GM18511 (cell line): ENCODE measurements at regions not wholly inside any gene's neighbourhood (a gene's known extent, or its start where the extent isn't known, plus 50 kb on each side); places are given as distances from the start of the nearest gene placed in this dataset.

Experiments
- ATAC-seq: cut with Tn5 transposase; IDR thresholded peaks from one replicate; pipeline ENCODE4 v1.9.1; 2021; ENCODE audit warnings: mild to moderate bottlenecking, moderate library complexity; ENCODE audit not compliant: unreplicated experiment

DNA sequence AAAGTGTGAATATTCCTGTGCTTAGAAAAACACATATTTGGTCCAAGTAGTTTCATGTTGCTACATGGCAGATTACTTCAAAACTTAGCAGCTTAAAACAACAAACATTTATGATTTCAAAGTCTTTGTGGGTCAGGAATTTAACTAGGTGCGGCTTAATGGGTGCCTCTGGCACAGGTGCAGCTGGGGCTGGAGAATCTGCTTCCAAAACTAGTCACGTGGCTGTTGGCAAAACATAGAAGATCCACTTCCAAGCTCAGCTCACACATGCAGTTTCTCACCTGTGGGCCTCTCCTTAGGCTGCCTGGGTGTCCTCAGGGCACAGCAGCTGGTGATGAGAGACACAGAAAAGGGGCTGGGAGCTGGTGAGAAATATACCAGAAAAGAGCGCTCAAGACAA, 263.4 kb downstream of the TTLL7 start:
- ATAC-seq, result no peak

DNA sequence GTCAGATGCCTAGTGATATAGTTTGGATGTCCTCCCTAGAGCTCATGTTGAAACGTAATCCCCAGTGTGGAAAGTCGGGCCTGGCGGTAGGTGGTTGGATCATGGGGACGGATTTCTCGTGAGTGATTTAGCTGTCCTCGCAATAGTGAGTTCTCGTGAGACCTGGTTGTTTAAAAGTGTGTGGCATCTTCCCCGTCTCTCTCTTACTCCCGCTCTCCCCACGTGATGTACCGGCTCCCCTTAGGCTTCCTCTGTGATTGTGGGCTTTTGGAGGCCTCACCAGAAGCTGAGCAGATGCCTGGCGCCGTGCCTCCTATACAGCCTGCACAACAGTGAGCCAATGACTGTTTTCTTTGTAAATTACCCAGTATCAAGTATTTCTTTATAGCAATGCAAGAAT, 264.5 kb downstream of the TTLL7 start:
- ATAC-seq, result no peak

DNA sequence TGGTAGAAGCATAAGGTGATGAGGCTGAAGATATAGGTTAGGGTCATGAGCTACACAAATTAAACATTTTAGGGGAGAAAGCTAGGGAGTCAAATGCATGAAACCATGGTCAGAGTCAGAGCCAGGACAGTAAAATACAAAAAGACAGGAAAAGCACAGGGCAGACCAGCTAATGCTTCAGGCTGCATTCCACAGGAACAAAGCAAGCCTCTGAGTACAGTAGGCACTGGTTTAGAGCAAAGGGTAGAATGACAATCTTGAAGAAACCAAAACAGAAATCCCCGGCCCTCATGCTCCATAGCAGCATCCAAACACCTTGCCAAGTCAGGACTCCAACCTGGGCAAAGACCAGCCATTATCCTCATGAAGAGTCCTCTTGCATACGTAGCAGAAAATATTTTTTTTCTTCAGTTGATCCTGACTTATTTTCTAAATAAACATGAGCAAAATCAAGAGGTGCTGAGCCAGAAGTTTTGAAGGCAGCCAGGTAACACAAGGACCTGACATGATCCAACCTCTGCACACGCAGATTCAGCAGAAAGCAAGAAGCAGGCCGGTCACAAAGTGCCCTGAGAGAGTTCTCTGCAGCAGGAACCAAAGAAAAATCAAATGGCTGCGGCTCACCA, 273.1 kb downstream of the TTLL7 start:
- ATAC-seq, result no peak

DNA sequence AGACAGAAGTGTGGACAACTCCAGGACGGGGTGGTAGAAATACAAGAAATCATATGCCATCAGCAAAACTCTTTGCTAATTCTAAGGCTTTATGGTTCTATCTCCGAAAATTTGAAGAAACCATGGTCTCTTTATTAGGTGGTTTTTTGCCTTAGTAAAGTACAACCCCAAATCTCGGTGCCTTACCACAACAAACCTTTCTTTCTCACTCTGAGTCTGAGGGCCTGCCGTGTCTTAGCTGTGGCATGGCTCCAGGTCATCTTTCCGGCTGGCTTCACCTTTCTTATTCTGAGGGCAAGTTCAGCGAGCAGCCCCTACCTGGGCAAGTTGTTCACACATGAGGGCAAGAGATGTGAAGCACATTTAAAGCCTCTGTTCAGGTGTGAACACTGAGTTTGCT, 280.6 kb downstream of the TTLL7 start:
- ATAC-seq, result no peak

DNA sequence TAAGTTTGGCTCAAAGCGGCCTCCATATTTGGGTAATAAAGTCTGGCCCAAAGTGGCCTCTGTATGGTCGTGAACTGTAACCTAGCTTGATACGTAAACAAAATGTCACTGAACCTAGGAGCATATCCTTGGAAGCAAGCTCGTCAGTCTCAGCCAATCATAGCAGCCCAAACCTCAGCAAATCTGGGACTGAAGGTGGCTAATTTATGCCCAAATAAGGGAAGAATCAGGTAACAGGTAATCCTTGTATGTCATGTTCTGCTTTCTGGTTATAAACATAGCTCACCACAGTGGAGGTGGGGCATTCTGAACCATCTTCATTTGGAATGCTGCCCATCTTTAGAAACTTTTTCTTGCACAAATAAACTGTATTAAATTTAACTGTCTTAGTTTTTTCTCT, 281.1 kb downstream of the TTLL7 start:
- ATAC-seq, result no peak

DNA sequence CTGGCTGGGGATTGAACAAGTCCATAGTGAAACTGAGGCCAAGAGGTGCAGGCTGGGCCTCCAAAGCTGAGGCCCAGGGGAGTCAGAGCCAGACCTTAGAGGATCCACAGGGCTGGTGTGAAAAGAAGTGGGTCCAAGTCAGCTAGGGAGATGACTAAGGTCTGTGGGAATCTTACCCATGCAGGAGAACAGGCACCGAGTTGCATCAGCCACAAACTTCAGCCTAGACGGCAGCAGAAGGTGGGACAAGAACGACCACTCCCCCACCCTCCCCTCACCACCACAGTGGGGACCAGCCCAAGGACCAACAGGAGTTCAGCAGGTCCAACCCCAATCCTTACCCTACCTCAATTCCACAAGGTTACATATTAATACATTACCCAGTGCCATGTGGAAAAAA, 282.3 kb downstream of the TTLL7 start:
- no peak for ATAC-seq

DNA sequence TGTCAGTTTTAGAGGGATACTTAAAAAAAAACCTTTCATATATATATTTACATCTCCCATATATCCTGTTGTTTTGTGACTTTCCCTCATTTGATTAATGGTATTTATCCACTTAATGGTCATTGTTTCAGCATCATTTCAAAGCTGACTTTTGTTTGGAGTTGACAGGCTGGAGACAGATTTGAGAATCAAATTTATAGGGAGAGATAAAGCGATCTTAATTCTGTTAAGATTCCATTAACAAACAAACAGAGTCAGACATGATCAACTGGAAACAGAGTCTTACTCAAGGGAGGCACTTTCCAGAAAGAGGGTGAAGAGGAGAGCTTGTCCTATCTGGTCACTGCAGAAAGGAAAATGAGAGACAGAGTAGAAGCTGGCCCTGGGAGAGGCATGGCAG, 283.4 kb downstream of the TTLL7 start:
- no peak for ATAC-seq

DNA sequence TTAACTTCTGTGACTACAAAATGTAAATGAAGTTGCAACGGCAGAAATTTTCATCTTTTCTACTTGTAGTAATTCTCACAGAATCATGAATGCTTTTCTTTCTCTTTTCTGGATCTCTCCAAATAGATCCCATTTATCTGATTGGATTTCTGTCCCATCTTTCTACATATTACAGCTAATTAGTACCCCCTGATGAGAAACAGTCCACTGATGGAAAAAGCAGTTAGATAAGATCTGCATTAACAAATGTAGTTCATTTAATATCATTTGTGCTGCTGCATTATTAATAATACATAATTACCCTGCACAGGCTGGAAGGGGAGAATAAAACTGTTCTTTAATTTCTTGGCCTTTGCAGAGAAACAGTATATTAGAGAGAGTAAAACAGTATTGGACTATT, 289.3 kb downstream of the TTLL7 start:
- ATAC-seq, result no peak

DNA sequence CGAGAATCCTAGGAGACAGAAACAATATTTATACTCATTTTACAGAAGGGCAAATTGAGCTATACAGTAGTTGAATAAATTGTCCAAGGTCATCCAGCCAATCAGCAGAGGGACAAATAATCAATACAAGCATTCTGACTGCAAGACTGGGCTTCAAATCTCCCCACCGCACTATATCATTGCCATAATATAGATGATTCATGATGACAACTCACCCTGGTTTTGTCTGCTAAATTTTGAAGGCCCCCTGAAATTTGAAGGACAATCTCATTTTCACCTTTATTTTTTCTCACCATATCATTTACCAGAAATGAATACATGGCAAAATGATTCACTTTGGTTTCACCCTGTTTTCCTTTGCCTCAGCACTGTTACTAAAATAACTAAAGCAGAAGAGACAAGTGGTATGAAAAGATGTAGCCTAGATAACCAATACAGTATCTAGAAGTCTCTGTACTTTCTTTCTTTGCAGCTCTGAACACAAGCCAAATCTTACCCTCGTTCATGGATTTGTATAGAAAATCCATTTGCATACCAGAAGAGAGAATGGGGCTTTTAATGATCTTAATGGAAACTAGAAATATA, 292.5 kb downstream of the TTLL7 start:
- ATAC-seq, result no peak

DNA sequence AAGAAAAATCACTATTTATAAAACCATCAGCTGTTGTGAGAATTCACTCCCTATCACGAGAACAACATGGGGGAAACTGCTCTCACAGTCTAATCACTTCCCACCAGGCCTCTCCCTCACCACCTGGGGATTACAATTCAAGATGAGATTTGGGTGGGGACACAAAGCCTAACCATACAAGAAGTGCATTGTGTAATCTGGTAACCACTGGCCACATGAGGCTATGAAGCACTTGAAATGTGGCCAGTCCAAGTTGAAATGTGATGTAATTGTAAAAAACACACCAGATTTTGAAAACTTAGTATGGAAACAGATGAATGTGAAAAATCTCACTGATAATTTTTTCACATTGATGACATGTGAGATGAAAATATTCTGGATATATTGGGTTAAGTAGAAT, 293.8 kb downstream of the TTLL7 start:
- ATAC-seq, result no peak

DNA sequence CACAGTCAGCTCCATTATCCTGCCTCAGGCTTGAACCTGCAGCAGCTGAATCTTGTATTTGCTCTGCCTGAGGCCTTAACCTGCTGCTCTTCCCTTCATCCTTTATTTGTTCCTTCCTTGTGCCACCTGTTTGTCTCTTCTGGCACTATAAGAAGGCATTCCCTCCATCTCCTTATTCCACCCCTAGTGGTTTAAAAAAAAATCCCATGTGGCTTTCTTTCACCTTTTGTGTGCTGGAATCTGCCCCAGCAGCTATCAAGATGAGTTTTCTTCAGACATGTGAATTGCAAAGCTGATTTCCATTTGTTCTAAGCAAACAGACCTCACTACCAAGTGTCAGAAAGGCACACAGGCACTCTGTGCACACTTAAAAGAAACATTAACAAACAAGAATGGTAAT, 294.6 kb downstream of the TTLL7 start:
- ATAC-seq, result no peak

DNA sequence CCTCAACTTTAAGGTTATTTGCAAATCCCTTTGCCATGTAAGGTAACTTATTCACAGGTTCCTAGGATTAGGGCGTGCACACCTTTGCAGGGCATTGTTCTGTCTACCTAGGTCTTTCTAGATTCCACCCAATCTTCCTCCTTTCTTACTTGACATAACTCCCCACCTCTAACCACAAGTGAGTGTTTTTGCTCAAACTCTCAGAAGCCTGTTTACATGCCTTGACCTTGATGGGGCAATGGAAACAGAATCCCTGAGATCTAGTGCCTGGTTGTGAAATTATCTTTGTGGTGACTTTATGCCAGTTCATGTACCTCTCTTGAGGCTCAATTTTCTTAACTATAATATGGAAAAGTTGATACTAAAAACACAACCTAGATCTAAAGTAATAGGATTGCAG, 296.6 kb downstream of the TTLL7 start:
- no peak for ATAC-seq

DNA sequence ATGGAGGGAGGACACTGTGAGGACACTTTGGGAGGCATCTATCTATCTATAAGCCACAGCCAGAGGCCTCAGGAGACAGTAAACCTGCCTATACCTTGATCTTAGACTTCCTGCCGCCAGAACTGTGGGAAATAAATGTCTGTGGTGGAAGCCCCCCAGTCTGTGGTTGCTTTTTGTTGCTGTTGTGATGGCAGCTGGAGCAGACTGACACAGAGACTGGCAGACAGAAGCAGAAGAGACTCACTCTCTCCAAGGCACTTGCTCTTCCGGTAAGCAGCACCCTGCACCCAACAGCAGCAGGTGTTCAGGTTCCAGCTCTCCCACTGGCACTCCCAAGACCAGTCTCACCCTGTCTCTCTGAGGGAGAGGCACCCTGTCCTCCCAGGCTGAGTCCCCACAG, 297.6 kb downstream of the TTLL7 start:
- no peak for ATAC-seq

DNA sequence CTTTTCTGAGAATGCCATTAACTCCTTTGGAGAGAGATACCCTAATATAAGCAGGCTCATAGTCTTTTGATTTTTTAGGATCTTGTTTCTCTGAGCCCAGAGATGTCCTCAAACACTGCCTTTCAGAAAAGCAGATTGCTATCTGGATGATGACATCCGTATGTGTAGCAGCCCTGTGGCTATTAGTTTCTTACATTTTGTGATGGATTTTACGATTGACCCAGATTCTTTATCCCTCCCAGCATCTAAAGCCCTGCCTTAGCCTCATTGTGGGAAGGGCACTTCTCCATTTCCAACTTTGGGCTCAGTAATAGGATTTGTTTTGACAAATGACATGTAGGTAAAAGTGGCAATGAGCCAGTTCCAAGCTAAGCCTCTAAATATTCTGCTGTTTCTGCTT, 300.3 kb downstream of the TTLL7 start:
- no peak for ATAC-seq

DNA sequence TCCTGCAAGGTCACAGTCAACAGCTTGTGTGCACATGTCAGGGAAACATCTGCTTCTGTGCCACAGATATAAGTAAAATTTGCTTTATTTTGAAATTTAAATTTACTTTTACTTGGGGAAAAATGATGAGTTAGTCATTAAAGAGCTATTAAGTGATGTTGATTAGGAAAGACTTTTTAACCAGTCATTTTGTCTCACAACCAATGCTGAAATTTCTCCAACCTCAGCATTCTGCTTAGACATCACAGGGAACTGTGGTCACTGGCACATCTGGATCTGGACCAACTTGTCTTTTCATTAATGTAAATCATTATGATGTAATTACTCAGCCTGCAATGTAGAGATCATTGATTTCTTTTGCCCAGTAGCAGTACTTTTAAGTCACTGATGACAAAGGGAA, 301.0 kb downstream of the TTLL7 start:
- ATAC-seq, result no peak

DNA sequence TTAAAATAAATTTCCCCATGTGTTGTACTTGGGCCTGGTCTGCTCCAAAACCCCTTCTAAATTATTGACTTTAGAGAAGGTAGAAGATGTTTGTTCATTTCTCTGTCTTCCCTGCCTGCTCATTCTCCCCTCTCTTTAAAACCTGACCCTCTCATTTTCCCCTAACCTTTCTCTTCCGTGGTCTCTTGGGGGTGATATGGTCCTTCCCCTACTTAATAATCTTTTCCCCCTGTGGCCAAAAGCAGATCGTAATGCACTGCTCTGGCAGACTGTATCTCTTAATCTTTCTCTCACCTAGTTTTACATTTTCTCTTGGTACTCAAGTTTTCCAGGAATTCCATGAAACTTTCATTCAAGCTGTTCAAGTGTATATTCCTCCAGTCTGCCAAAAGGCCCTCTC, 301.7 kb downstream of the TTLL7 start:
- no peak for ATAC-seq

DNA sequence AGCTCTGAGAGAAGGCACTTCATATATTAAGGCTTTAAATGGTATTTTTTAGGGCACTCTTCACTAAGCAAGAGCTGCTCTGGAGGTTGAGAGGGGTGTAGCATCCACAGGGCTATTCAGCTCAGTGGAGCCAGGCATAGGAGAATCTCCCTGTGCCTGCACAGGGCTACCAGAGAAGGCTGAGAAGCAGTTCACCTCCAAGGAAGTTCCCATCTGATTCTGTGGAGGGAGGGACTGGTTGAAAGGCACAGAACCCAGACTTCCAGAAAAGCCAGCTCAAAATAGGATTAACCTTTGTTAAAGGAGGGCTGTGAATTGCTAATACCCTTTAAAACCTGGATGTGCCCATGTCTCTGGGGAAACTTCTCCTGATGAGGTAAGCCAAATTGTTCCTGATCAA, 304.5 kb downstream of the TTLL7 start:
- no peak for ATAC-seq

DNA sequence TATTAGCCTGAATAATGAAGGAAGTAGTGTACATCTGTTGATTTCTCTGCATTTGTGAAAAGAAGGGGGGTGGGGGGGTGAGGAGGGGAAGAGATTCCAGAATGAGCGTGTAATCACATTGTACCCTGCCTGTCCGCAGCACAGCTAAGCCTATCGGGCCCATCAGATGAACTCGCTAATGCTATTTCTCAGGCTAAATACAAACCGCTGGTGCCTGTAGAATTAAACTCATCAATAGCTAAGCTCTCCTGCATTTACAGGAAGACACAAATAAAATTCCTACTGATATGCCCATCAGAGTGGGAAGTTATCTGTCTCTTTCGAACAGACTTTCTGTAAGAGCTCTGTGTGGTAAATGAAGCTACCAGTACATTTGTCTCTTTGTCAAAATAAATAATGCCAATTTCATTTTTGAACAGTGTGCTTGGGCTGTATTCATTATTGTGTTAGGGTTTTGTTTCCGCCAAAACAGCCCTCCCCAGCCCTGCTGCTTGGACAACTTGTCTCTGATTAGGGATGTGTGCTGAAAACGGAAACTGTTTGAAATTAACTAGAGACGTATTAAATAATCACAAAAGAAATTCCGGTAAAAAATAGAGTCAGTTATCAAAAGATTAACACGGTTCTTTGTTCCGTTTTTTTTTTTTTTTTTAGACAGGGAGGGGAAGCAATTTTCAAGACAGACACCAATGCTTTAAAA, 305.4 kb downstream of the TTLL7 start:
- ATAC-seq, result no peak

DNA sequence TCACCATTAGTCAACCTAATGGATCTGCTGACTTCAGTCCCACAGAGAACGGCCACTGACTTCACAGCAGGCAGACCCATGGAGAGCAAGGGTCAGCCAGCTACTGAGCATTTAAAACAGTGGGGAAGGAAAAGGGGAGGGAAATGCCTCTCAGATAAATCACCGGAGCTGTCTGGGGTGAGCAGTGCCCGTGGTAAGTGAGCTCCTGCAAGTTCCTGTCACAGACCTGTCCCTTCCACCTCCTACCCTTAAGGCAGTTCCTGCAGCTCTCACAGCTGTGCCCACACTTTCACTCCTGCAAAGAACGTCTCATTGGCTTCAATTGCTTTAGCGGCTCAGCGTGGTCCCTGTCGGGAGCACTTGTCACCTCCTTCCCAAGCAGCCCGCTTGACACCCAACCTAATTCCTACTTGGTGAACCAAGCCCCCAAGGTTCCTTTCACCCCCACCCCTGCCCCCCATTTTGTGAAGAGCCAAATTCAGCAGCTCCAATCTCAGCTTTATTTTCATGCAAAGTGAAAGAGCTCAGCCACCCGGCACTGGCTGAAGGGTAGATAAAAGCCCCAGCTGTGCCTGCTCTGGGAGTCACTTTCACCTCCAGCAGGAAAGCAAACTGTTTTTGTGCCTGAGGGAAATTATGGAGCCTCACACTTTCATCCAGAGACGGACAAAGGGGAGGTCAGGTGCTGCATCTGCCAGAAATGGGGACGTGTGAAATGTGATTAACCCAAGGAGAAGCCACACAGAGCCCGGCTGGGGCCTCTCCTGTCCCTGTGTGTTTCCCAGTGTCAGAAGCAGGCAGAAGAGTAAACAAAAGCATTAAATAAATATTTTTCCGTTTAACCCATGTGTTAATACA, 306.2 kb downstream of the TTLL7 start:
- ATAC-seq, result peak; percentile 78

DNA sequence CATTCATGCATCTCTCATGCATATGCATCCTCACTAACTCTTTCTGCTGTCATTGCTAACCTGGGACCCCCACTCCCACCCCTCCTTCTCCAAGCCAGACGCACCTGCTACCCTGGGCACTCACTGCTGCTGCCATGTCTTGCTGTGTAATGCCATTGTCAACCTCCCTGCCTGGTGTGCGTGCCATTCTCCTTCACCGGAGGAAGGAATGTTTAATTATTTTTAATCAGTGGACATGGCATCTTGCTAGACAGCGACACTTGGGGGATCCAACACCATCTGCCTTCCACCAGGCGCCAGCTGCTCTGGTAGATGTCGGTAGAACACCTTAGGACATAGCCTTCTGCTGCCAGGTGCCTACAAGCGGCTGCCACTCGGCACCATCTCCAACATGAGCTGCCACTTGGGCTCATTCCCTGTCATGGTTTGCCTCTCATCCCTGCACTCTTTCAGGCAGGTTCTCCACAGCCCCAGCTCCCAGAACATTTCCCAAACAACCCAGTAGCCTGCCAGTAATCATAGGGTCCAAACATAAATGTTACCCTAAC, 306.9 kb downstream of the TTLL7 start:
- no peak for ATAC-seq
